ENCODE measurements at regions not wholly inside any gene's neighbourhood (a gene's known extent, or its start where the extent isn't known, plus 50 kb on each side); places are given as distances from the start of the nearest gene placed in this dataset.

DNA sequence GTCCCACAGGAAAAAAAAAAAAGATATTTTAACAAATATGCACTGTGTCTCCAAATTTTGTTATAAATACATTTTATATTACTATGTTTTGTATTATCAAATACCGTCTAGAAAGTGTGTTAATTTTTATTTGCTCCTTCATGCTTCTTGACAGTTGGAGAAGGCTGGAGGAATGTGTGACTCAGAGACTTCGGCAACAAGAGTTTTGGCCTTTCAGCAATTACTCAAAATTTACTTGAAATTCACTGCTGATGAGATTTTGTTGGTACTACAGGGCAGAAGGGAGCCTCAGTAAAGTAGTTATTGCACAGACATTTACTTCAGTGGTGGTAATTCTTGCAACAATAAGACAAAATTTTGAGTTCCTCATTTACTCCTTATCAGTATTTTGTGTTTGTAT lies 2164.0 kb downstream of the PCDH7 start (continued):
- TF ChIP-seq ZSCAN20 (CRISPR knock-in tag; IDR thresholded peaks at IDR 0.05) (no peak), JUNB (IDR thresholded peaks at IDR 0.05) (no peak), NPAS2 (CRISPR knock-in tag; IDR thresholded peaks at IDR 0.05; ENCODE audit: borderline replicate concordance) (no peak)

DNA sequence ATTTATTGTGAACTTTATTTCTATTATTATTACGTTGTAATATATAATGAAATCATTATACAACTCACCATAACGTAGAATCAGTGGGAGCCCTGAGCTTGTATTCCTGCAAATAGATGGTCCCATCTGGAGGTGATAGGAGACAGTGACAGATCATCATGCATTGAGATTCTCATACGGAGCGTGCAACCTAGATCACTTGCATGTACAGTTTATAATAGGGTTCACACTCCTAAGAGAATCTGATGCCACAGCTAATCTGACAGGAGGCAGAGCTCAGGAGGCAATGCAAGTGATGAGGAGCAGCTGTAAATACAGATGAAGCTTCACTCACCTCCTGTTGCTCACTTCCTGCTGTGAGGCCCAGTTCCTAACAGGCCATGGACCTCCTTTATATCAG lies 2170.2 kb downstream of the PCDH7 start:
- ATAC-seq (no peak), DNase-seq (ENCODE audit: low read depth in 1 of 2, low spot score in 1 of 2) (no peak), FAIRE-seq (no peak)
- ChIA-PET CTCF (no interaction called here), POLR2A (no interaction called here)
- H3K9me3 ChIP-seq, result no peaks in the 10 kb centered on the region
- no peak overlapping the region for H3K27ac ChIP-seq
- H3K4me3 ChIP-seq, result no peak overlapping the region
- no peak for TF ChIP-seq RFX5 (IDR thresholded peaks at IDR 0.05)
- no peak for TF ChIP-seq CHD2 (IDR thresholded peaks at IDR 0.05; ENCODE audit: low read length, partially characterized antibody)
- TF ChIP-seq, protein P1, sequence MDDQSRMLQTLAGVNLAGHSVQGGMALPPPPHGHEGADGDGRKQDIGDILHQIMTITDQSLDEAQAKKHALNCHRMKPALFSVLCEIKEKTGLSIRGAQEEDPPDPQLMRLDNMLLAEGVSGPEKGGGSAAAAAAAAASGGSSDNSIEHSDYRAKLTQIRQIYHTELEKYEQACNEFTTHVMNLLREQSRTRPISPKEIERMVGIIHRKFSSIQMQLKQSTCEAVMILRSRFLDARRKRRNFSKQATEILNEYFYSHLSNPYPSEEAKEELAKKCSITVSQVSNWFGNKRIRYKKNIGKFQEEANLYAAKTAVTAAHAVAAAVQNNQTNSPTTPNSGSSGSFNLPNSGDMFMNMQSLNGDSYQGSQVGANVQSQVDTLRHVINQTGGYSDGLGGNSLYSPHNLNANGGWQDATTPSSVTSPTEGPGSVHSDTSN (IDR thresholded peaks at IDR 0.05), result no peak
- no peak for TF ChIP-seq BHLHE40 (IDR thresholded peaks at IDR 0.05; ENCODE audit: low read depth, low read length)
- no peak for TF ChIP-seq ESRRA (IDR thresholded peaks at IDR 0.05; ENCODE audit: borderline replicate concordance, low read length)
- no peak for TF ChIP-seq MYC (IDR thresholded peaks at IDR 0.05; ENCODE audit: borderline replicate concordance, low read length)
- TF ChIP-seq SMC3 (IDR thresholded peaks at IDR 0.05), result no peak
- TF ChIP-seq EHF (CRISPR knock-in tag; IDR thresholded peaks at IDR 0.05), result no peak
- no peak overlapping the region for H3K4me2 ChIP-seq
- WGBS (ENCODE audit: missing lambda C conversion rate), result 24% methylated on average over 4 of the region's 4 CpGs
- H3K4me1 ChIP-seq, result no peaks in the 10 kb centered on the region

DNA sequence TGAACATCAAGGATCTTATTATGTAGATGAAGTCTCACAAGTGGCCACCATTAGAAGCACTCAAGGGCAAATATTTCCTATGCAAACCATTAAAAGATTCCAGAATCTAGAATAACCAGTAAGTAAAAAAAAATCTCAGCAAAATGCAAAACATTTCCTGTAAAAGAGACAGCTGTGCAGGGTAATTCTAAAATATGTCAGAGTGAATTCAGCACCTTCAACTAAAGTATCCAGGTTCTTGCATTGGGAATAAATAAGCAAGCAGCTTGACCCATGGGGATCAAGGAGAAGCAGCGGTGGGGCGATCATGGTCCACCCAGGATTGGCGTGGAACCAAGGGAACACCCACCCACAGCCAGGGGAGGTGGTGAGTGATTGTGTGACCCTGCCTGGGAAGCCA lies 2188.9 kb downstream of the PCDH7 start:
- no peak overlapping the region for H3K4me2 ChIP-seq

DNA sequence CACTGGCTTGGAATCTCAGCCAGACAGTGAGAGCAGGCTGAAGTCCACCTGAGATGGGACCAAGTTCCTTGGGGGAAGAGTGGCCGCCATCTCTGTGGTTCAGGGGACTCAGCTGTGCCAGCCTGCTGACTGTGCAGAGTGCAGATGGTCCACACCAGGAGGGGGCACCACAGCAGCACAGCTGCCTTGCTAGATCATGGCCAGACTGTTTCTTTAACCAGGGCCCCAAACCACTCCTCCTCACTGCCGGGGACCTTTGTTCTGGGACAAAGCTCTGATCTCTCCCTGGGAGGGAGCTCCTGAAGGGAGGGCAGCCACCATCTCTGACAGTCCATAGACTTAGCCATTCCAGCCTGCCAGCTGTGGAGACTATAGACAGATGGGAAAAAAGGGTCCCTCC lies 2189.6 kb downstream of the PCDH7 start:
- Histone ChIP-seq H3K4me3 (no peak overlapping the region), H3K4me1 (no peaks in the 10 kb centered on the region), H3K9me3 (no peaks in the 10 kb centered on the region), H3K4me2 (no peak overlapping the region), H3K27ac (no peak overlapping the region)
- no peak for FAIRE-seq
- no peak for DNase-seq (ENCODE audit: low read depth in 1 of 2, low spot score in 1 of 2)
- ATAC-seq, result no peak
- TF ChIP-seq MAFK (IDR thresholded peaks at IDR 0.05; ENCODE audit: partially characterized antibody), result no peak
- TF ChIP-seq CBX8 (IDR thresholded peaks at IDR 0.05), result no peak
- TF ChIP-seq, protein P2, sequence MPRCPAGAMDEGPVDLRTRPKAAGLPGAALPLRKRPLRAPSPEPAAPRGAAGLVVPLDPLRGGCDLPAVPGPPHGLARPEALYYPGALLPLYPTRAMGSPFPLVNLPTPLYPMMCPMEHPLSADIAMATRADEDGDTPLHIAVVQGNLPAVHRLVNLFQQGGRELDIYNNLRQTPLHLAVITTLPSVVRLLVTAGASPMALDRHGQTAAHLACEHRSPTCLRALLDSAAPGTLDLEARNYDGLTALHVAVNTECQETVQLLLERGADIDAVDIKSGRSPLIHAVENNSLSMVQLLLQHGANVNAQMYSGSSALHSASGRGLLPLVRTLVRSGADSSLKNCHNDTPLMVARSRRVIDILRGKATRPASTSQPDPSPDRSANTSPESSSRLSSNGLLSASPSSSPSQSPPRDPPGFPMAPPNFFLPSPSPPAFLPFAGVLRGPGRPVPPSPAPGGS (IDR thresholded peaks at IDR 0.05), result no peak
- no peak for TF ChIP-seq JUN (IDR thresholded peaks at IDR 0.05)
- no peak for TF ChIP-seq KDM1A (IDR thresholded peaks at IDR 0.05; ENCODE audit: low read depth)
- TF ChIP-seq HOXB13 (CRISPR knock-in tag; IDR thresholded peaks at IDR 0.05; ENCODE audit: low read depth), result no peak
- ChIA-PET CTCF (no interaction called here), POLR2A (no interaction called here)
- WGBS (ENCODE audit: missing lambda C conversion rate), result 40% methylated on average over 1 of the region's 2 CpGs

More for the DNA sequence above, 2188.9 kb downstream of the PCDH7 start:
- no peaks in the 10 kb centered on the region for H3K9me3 ChIP-seq
- H3K27ac ChIP-seq, result no peak overlapping the region
- DNase-seq (ENCODE audit: low read depth in 1 of 2, low spot score in 1 of 2), result no peak
- POLR2A ChIA-PET, result no interaction called here
- no peak for TF ChIP-seq KDM5A (IDR thresholded peaks at IDR 0.05)
- TF ChIP-seq KDM1A (IDR thresholded peaks at IDR 0.05; ENCODE audit: low read depth), result no peak
- TF ChIP-seq, protein P3, sequence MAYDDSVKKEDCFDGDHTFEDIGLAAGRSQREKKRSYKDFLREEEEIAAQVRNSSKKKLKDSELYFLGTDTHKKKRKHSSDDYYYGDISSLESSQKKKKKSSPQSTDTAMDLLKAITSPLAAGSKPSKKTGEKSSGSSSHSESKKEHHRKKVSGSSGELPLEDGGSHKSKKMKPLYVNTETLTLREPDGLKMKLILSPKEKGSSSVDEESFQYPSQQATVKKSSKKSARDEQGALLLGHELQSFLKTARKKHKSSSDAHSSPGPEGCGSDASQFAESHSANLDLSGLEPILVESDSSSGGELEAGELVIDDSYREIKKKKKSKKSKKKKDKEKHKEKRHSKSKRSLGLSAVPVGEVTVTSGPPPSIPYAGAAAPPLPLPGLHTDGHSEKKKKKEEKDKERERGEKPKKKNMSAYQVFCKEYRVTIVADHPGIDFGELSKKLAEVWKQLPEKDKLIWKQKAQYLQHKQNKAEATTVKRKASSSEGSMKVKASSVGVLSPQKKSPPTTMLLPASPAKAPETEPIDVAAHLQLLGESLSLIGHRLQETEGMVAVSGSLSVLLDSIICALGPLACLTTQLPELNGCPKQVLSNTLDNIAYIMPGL (CRISPR knock-in tag; IDR thresholded peaks at IDR 0.05; ENCODE audit: borderline replicate concordance), result no peak
- H3K4me3 ChIP-seq, result no peak overlapping the region
- 5% methylated on average over 3 of the region's 3 CpGs for WGBS (ENCODE audit: missing lambda C conversion rate)
- no peaks in the 10 kb centered on the region for H3K4me1 ChIP-seq
- CTCF ChIA-PET, result no interaction called here
- ATAC-seq, result no peak
- FAIRE-seq, result no peak
